Adrenal gland (tissue), 9 donors: ENCODE measurements at regions not wholly inside any gene's neighbourhood (a gene's known extent, or its start where the extent isn't known, plus 50 kb on each side); places are given as distances from the start of the nearest gene placed in this dataset.

Experiments
- DNase-seq, 7 donors: peaks; one replicate each; pipeline ENCODE4 v3.0.0-alpha.2; 2019 to 2020
- H3K27ac ChIP-seq, 5 donors: fragments of 200-600 bp; sonication (generic) in 4 of 5; 1 replicate in 3 of 5; 2 replicates in 2 of 5; pipeline versions ENCODE4 v1.5.1 to v1.8.0; 2016 to 2020; ENCODE audit warnings: mild to moderate bottlenecking in 1 of 5
- H3K27me3 ChIP-seq: fragments of 200-600 bp; 2 replicates; pipeline ENCODE4 v1.8.0; 2021
- H3K36me3 ChIP-seq, 2 donors: fragments of 200-600 bp; replicated peaks in 1 of 2; 1 replicate in 1 of 2; 2 replicates in 1 of 2; pipeline versions ENCODE4 v1.5.1 to v1.8.0; 2018 to 2022
- H3K4me1 ChIP-seq, 2 donors: fragments of 200-600 bp; replicated peaks in 1 of 2; 1 replicate in 1 of 2; 2 replicates in 1 of 2; pipeline versions ENCODE4 v1.5.1 to v1.8.0; 2018 to 2021
- H3K4me3 ChIP-seq, 4 donors: fragments of 200-600 bp; sonication (generic) in 3 of 4; one replicate each; pipeline ENCODE4 v1.5.1; 2016 to 2018
- H3K9me3 ChIP-seq, 3 donors: fragments of 200-600 bp; sonication (generic) in 1 of 3; replicated peaks in 1 of 3; 1 replicate in 2 of 3; 2 replicates in 1 of 3; pipeline versions ENCODE4 v1.5.1 to v1.8.0; 2016 to 2021
- POLR2A ChIP-seq, 2 donors: fragments of 450-650 bp; IDR thresholded peaks; one replicate each; pipeline ENCODE4 v1.6.1; 2017; ENCODE audit warnings: antibody characterized with exemption in 2 of 2, mild to moderate bottlenecking in 2 of 2, moderate library complexity in 1 of 2
- WGBS, 4 donors: extraction: QIAGEN DNeasy Blood & Tissue Kit in 2 of 4; methylation state at CpG; one replicate each; pipeline versions ENCODE4 v1.1.5 to v1.1.7; 2013 to 2017; 5-methylcytosine and 5-hydroxymethylcytosine counted together
- intact Hi-C, 2 donors: fragments of 100-400 bp; cut with DNase I; formaldehyde crosslinking; loops; one replicate each; pipeline versions ENCODE4 v1.14.1 to v1.15.0; 2022 to 2023
- TF ChIP-seq, protein P1 (sequence below), 6 experiments: fragments of 450-650 bp in 4 of 6; fragments of 200-600 bp in 2 of 6; sonication (generic) in 1 of 6; IDR thresholded peaks; 1 replicate in 5 of 6; 2 replicates in 1 of 6; pipeline versions ENCODE4 v1.5.1 to v1.8.0; 2016 to 2021; ENCODE audit warnings: antibody characterized with exemption in 6 of 6, mild to moderate bottlenecking in 2 of 6, moderate library complexity in 1 of 6
- donor health status: healthy with polysubstance abuse.
- donor health status: Bipolar disorder and iron deficiency.
- donor health status: DM: yes; HTN: yes; CAD: no.
- donor health status: DM: no; HTN: no; CAD: no.
- donor health status: DM: no; HTN: no; CAD: no.

DNA sequence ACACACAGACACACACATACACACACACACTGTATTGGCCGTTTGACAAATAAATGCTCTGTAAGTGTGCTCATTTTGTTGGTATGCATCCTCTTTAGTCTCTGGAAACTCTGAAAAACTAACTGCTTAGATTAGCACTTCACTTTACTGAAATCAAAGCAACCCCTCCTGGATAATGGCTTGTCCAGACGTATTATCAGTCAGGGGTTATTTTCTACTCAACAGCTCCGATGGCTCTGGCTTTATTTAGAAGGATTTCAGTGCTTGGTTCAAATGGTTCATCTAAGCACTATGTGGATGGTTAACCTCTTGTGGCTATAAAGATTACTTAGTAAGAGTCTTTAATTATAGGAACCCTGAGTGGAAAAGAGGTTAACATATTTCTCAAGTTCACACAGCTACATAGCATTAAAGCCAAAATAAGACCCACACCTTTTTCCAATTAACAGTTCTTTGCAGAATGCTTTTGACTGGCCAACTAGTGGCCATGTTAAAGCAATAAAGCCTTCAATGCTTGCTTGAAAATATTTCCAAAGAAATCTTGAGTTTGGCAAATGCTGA is 516.1 kb upstream of the NAALADL2 start:
- Histone ChIP-seq H3K4me1 (no peaks in the 10 kb centered on the region), H3K27ac (no peak overlapping the region), H3K36me3 (no peaks in the 10 kb centered on the region), H3K4me3 (no peak overlapping the region), H3K9me3 (no peaks in the 10 kb centered on the region), H3K27me3 (no peaks in the 10 kb centered on the region)
- TF ChIP-seq POLR2A (IDR thresholded peaks at IDR 0.05) = no peak
- TF ChIP-seq, protein P1, sequence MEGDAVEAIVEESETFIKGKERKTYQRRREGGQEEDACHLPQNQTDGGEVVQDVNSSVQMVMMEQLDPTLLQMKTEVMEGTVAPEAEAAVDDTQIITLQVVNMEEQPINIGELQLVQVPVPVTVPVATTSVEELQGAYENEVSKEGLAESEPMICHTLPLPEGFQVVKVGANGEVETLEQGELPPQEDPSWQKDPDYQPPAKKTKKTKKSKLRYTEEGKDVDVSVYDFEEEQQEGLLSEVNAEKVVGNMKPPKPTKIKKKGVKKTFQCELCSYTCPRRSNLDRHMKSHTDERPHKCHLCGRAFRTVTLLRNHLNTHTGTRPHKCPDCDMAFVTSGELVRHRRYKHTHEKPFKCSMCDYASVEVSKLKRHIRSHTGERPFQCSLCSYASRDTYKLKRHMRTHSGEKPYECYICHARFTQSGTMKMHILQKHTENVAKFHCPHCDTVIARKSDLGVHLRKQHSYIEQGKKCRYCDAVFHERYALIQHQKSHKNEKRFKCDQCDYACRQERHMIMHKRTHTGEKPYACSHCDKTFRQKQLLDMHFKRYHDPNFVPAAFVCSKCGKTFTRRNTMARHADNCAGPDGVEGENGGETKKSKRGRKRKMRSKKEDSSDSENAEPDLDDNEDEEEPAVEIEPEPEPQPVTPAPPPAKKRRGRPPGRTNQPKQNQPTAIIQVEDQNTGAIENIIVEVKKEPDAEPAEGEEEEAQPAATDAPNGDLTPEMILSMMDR (IDR thresholded peaks at IDR 0.05) = no peak
- intact Hi-C loops = no loop called here
- WGBS, 4 donors = 45 to 56% (median 54%) methylated on average over 3 of the region's 3 CpGs
- no peak for DNase-seq

DNA sequence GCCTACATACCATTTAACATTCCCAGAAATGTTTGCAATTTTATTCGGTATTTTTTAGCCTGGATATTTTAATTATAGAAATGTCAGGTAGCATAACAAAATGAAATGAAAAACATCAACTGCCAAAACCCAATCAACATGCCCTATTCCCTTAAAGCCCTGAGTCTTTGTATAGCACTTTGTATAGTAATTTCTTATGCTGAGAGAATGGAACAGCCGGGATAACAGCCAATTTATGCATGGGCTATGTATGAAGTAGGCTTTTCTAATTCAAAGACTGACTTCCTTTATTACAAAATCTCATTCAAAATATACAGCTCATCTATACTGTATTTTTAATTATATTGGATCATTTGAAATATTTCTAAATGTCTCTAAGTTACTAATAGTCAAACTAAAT is 513.0 kb upstream of the NAALADL2 start:
- TF ChIP-seq, protein P1 (IDR thresholded peaks at IDR 0.05) = no peak
- no peak for TF ChIP-seq POLR2A (IDR thresholded peaks at IDR 0.05)
- Histone ChIP-seq H3K27ac (no peak overlapping the region), H3K27me3 (no peaks in the 10 kb centered on the region), H3K4me3 (no peak overlapping the region), H3K4me1 (no peaks in the 10 kb centered on the region), H3K9me3 (no peaks in the 10 kb centered on the region), H3K36me3 (no peaks in the 10 kb centered on the region)
- 82 to 90% (median 88%) methylated on average over 2 of the region's 2 CpGs for WGBS, 4 donors
- intact Hi-C loops = no loop called here
- no peak for DNase-seq

DNA sequence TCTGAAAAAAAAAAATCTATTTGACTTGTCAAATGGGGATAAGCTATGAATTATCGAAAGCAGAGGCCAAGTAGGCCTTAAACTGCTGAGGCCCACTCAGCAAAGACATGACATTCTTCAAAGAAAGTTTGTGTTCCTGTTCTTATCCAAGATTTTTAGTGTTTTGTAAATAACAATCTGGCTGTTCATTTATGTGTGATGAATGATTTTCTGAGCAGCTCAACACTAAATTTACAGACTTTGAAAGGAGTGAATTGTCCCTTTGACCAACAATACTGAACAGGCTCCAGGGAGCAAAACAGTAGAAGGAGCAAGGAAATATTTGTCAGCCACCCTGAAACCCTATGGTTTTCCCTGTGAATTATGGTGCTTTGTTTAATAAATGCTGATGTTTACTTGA is 512.6 kb upstream of the NAALADL2 start:
- DNase-seq = no peak
- no peaks in the 10 kb centered on the region for H3K9me3 ChIP-seq
- H3K36me3 ChIP-seq = no peaks in the 10 kb centered on the region
- no peak overlapping the region for H3K4me3 ChIP-seq
- H3K27me3 ChIP-seq = no peaks in the 10 kb centered on the region
- intact Hi-C loops = no loop called here
- TF ChIP-seq, protein P1 (IDR thresholded peaks at IDR 0.05) = no peak
- TF ChIP-seq POLR2A (IDR thresholded peaks at IDR 0.05) = no peak
- H3K27ac ChIP-seq = no peak overlapping the region
- 59 to 76% (median 69%) methylated on average over 1 of the region's 1 CpG for WGBS, 4 donors
- H3K4me1 ChIP-seq = no peaks in the 10 kb centered on the region

DNA sequence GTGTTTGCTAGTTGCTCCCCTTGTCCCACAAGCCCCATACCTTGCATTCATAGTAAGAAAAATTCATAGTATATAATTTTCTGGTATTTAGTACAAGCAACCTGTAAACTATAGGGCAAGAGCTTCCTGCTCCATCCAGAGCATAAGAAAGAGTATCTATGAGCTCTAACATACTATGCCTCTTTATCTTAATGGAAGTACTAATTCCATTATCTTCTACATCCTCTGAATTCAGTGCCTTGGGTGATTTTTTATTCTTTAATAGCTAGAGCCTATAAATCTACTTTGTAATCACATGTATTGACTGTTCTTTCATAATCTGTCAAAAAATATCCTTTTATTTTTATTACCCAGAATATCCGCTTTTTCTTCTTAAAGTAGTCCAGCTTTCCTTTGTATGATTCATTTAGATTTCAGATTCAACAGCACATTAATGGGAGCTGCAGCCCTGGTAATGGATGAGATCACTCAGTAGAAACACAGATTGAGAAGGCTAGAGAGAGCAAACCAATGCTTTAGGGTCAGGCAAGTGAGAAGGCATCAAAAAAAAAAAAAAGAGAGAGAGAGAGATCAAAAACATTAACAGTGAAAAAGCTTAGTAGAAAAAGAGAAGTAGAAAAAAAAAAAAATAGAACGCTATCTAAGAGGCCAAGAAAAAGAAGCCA is 511.5 kb upstream of the NAALADL2 start:
- H3K27me3 ChIP-seq = no peaks in the 10 kb centered on the region
- H3K4me1 ChIP-seq = no peaks in the 10 kb centered on the region
- no peak overlapping the region for H3K27ac ChIP-seq
- 83 to 89% (median 88%) methylated on average over 2 of the region's 2 CpGs for WGBS, 4 donors
- intact Hi-C loops = no loop called here
- TF ChIP-seq POLR2A (IDR thresholded peaks at IDR 0.05) = no peak
- TF ChIP-seq, protein P1 (IDR thresholded peaks at IDR 0.05) = no peak
- no peak for DNase-seq
- no peaks in the 10 kb centered on the region for H3K9me3 ChIP-seq
- H3K36me3 ChIP-seq = no peaks in the 10 kb centered on the region
- H3K4me3 ChIP-seq = no peak overlapping the region
